Upper lobe of left lung (tissue), 6 donors: ENCODE measurements at regions not wholly inside any gene's neighbourhood (a gene's known extent, or its start where the extent isn't known, plus 50 kb on each side); places are given as distances from the start of the nearest gene placed in this dataset.
"Not testable (repeated sequence)": the region's sequence is repeated elsewhere in the genome, so short reads cannot be mapped to it uniquely, and the experiment has no call there.

Source experiments
- ATAC-seq, 2 donors: fragments of 200-7000 bp; cut with Tn5 transposase; one replicate each; pipeline ENCODE4 v1.9.1; 2022; ENCODE audit warnings: mild to moderate bottlenecking in 2 of 2, moderate library complexity in 2 of 2; ENCODE audit not compliant: low FRiP score in 2 of 2
- DNase-seq, 2 donors: peaks; one replicate each; pipeline ENCODE4 v3.0.0-alpha.2; 2019 to 2020
- H3K27ac ChIP-seq, 4 donors: fragments of 200-600 bp; sonication (generic); one replicate each; pipeline ENCODE4 v1.5.1; 2016 to 2019
- H3K27me3 ChIP-seq, 4 donors: fragments of 200-600 bp; sonication (generic); one replicate each; pipeline ENCODE4 v1.5.1; 2017 to 2019
- H3K36me3 ChIP-seq, 4 donors: fragments of 200-600 bp; sonication (generic); one replicate each; pipeline ENCODE4 v1.5.1; 2016 to 2019
- H3K4me1 ChIP-seq, 4 donors: fragments of 200-600 bp; sonication (generic); one replicate each; pipeline ENCODE4 v1.5.1; 2018 to 2019
- H3K4me3 ChIP-seq, 4 donors: fragments of 200-600 bp; sonication (generic); one replicate each; pipeline ENCODE4 v1.5.1; 2017 to 2019; ENCODE audit warnings: mild to moderate bottlenecking in 2 of 4, moderate library complexity in 1 of 4
- H3K9me3 ChIP-seq, 4 donors: fragments of 200-600 bp; sonication (generic); one replicate each; pipeline ENCODE4 v1.5.1; 2018 to 2019
- EP300 ChIP-seq, 4 donors: sonication (generic); formaldehyde crosslinking; IDR thresholded peaks; one replicate each; pipeline ENCODE4 v1.5.1; 2017; ENCODE audit warnings: antibody characterized with exemption in 4 of 4, control low read depth in 2 of 4
- POLR2A ChIP-seq, 4 donors: fragments of 450-650 bp; IDR thresholded peaks; one replicate each; pipeline ENCODE4 v1.5.1; 2016 to 2017; ENCODE audit warnings: antibody characterized with exemption in 4 of 4, mild to moderate bottlenecking in 2 of 4
- POLR2AphosphoS5 ChIP-seq, 2 donors: sonication (generic); formaldehyde crosslinking; IDR thresholded peaks; one replicate each; pipeline ENCODE4 v1.5.1; 2017; ENCODE audit warnings: antibody characterized with exemption in 2 of 2
- WGBS, 2 donors: methylation state at CpG; one replicate each; pipeline ENCODE4 v1.1.5; 2017 to 2018; 5-methylcytosine and 5-hydroxymethylcytosine counted together
- TF ChIP-seq, protein P1 (sequence below), 6 experiments: fragments of 450-650 bp in 4 of 6; fragments of 200-600 bp in 2 of 6; sonication (generic) in 2 of 6; IDR thresholded peaks; one replicate each; pipeline ENCODE4 v1.5.1; 2016 to 2019; ENCODE audit warnings: antibody characterized with exemption in 6 of 6
- donor health status: DM: no; HTN: no; CAD: no; lungs with moderate emphysema.
- donor health status: DM: no; HTN: yes; CAD: no; lungs with severe emphysema.

DNA sequence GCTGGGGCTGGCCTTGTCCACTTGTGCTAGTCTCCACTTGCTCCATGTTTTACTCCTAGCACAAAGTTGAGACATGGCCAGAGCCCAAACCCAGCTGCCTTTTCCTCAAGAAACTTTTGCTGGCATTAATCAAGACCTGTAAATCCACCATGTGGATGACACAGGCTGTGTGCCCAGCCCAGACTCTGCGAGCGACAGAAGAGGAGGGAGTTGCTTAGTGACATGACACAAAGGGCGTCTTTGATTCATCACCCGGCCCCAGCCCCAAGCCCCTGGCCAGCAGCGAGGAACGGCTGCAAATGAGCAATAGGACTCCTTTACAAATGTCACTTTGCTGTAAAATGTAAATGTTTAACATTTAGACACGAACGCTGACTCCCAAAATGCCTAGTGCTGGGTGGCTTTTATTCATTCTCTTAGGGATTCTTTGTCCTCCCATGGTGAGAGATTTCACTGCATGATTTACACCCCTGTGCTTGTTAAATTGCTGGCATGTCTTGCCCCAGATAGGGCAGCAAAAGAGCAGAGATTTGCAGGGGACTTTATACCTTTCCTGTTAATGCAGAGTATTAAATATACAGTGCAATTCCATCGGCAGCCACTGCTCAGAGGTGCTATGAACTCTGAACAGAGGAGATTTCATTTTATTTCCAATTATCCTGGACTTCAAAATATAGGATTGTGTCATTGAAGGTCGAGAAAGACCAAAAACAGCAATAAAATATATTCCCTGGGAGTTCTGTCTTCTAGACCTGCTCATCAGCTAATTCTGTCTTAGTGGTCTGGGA lies 263.6 kb upstream of the NCAM1 start:
- H3K36me3 ChIP-seq, result no peaks in the 10 kb centered on the region
- H3K4me1 ChIP-seq, result no peaks in the 10 kb centered on the region
- DNase-seq (no peak), ATAC-seq (no peak)
- no peaks in the 10 kb centered on the region for H3K27me3 ChIP-seq
- H3K4me3 ChIP-seq, result no peak overlapping the region
- H3K27ac ChIP-seq, result no peak overlapping the region
- TF ChIP-seq POLR2A (IDR thresholded peaks at IDR 0.05) (no peak), POLR2AphosphoS5 (IDR thresholded peaks at IDR 0.05) (no peak), EP300 (IDR thresholded peaks at IDR 0.05) (no peak)
- TF ChIP-seq, protein P1, sequence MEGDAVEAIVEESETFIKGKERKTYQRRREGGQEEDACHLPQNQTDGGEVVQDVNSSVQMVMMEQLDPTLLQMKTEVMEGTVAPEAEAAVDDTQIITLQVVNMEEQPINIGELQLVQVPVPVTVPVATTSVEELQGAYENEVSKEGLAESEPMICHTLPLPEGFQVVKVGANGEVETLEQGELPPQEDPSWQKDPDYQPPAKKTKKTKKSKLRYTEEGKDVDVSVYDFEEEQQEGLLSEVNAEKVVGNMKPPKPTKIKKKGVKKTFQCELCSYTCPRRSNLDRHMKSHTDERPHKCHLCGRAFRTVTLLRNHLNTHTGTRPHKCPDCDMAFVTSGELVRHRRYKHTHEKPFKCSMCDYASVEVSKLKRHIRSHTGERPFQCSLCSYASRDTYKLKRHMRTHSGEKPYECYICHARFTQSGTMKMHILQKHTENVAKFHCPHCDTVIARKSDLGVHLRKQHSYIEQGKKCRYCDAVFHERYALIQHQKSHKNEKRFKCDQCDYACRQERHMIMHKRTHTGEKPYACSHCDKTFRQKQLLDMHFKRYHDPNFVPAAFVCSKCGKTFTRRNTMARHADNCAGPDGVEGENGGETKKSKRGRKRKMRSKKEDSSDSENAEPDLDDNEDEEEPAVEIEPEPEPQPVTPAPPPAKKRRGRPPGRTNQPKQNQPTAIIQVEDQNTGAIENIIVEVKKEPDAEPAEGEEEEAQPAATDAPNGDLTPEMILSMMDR (IDR thresholded peaks at IDR 0.05), result no peak
- 32 to 50% methylated on average over 8 to 10 of the region's 10 CpGs for WGBS, 2 donors
- no peaks in the 10 kb centered on the region for H3K9me3 ChIP-seq

DNA sequence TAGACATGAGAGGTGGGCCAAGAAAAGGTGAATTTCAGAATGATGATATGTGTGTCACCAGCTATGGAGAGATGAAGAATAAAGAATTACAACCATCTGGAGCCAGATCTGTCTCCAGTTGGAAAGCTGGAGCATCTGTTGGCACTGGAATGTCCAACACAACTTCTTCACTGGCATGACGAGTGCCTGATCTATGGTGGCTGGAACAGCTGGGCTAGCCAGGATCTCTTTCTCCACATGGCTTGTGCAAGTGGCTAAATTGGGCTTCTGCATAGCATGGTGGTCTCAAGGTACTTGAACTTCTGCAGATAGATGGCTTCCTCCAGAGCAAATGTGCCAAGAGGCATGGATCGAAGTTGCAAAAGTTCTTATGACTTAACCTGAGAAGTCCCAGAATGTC lies 256.1 kb upstream of the NCAM1 start:
- no peaks in the 10 kb centered on the region for H3K4me1 ChIP-seq
- TF ChIP-seq POLR2A (IDR thresholded peaks at IDR 0.05) (no peak), POLR2AphosphoS5 (IDR thresholded peaks at IDR 0.05) (no peak), EP300 (IDR thresholded peaks at IDR 0.05) (no peak)
- TF ChIP-seq, protein P1 (IDR thresholded peaks at IDR 0.05), result no peak
- H3K27me3 ChIP-seq, result no peaks in the 10 kb centered on the region
- WGBS, 2 donors, result 74 to 83% methylated on average over 2 of the region's 2 CpGs
- no peak for DNase-seq
- H3K9me3 ChIP-seq, result peaks cover 0 to 4% (median 1%) of the 10 kb centered on the region in 4 donors
- H3K4me3 ChIP-seq, result no peak overlapping the region
- no peak overlapping the region for H3K27ac ChIP-seq
- H3K36me3 ChIP-seq, result no peaks in the 10 kb centered on the region
- no peak for ATAC-seq

DNA sequence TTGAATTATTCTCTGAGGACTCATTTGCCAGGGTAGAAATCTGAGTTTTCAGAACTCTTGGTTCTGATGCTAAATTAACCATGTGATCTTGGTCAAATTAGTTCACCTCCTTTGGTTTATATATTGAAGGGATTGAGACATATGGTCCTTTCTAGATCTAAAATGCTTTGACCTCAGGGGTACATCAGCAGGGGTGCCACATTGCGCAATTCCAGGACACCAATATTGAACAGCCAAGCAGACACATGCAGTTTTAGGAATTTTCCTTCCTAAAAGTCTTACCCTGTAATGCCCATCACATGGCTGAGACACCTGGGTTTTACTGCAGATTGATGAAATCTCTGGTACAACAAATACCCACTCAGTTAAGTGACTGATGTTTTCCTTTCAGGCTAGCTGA lies 254.4 kb upstream of the NCAM1 start:
- TF ChIP-seq POLR2A (IDR thresholded peaks at IDR 0.05), result no peak
- TF ChIP-seq POLR2AphosphoS5 (IDR thresholded peaks at IDR 0.05), result no peak
- TF ChIP-seq, protein P1 (IDR thresholded peaks at IDR 0.05), result no peak
- no peak for TF ChIP-seq EP300 (IDR thresholded peaks at IDR 0.05)
- H3K9me3 ChIP-seq, result peaks cover 0 to 4% (median 1%) of the 10 kb centered on the region in 4 donors
- H3K4me1 ChIP-seq, result no peaks in the 10 kb centered on the region
- H3K36me3 ChIP-seq, result no peaks in the 10 kb centered on the region
- no peak overlapping the region for H3K4me3 ChIP-seq
- WGBS, 2 donors, result 96 to 100% methylated on average over 1 of the region's 1 CpG
- H3K27ac ChIP-seq, result no peak overlapping the region
- DNase-seq (no peak), ATAC-seq (no peak)
- H3K27me3 ChIP-seq, result no peaks in the 10 kb centered on the region

DNA sequence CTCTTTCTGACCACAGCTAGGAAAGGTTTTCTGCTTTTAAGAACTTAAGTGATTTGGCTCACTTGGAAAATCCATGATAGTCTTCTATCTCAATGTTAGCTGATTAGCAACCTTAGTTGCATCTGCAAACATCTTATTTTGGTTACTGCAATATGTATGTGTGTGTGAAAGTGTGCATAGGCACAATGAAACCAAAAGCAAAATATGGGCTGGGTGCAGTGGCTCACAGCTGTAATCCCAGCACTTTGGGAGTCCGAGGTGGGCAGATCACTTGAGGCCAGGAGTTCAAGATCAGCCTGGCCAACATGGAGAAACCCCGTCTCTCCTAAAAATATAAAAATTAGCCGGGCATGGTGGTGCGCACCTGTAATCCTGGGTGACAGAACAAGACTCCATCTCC lies 246.9 kb upstream of the NCAM1 start:
- not testable (repeated sequence) for H3K9me3 ChIP-seq, DNase-seq, H3K27me3 ChIP-seq, H3K4me1 ChIP-seq, H3K27ac ChIP-seq, H3K36me3 ChIP-seq, ATAC-seq, H3K4me3 ChIP-seq
- WGBS, 2 donors, result 90 to 91% methylated on average over 4 of the region's 4 CpGs

DNA sequence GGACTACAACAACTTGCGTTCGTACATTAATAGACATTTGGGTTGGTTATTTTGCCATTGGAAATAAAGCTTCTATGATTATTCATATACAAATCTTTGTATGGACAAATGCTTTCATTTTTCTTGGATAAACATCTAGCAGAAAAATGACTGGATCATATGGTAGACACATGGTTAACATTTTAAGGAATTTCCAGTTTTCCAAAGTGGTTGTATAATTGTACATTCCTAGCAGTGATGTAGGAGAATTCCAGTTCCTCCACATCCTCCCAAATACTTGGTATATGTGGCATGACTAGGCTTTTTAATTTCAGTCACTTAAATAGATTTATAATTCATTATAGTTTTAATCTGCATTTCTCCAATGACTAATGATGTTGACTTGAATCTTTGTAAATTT lies 246.2 kb upstream of the NCAM1 start:
- no peak overlapping the region for H3K27ac ChIP-seq
- H3K4me3 ChIP-seq, result no peak overlapping the region
- no peaks in the 10 kb centered on the region for H3K4me1 ChIP-seq
- H3K27me3 ChIP-seq, result no peaks in the 10 kb centered on the region
- TF ChIP-seq EP300 (IDR thresholded peaks at IDR 0.05) (no peak), POLR2AphosphoS5 (IDR thresholded peaks at IDR 0.05) (no peak), POLR2A (IDR thresholded peaks at IDR 0.05) (no peak)
- TF ChIP-seq, protein P1 (IDR thresholded peaks at IDR 0.05), result no peak
- DNase-seq (no peak), ATAC-seq (no peak)
- no peaks in the 10 kb centered on the region for H3K36me3 ChIP-seq
- no peaks in the 10 kb centered on the region for H3K9me3 ChIP-seq
- 96% methylated on average over 2 of the region's 2 CpGs for WGBS, 2 donors
